ENCODE measurements at regions not wholly inside any gene's neighbourhood (a gene's known extent, or its start where the extent isn't known, plus 50 kb on each side); places are given as distances from the start of the nearest gene placed in this dataset.

GRCh38 chr6:119891644-119892043 lies 542.1 kb upstream of the MAN1A1 start:
- H3K9me3 Mint-ChIP-seq, result no peaks in the 10 kb centered on the region
- no peak overlapping the region for H3K18ac ChIP-seq (ENCODE audit: insufficient read length, low read depth, low read length)

More at GRCh38 chr6:119891644-119892043, 542.1 kb upstream of the MAN1A1 start:
- no peak overlapping the region for H3K56ac ChIP-seq (ENCODE audit: insufficient read length, low read depth, low read length)
- no peak overlapping the region for H2BK20ac ChIP-seq (ENCODE audit: low read depth, low read length, poor library complexity, severe bottlenecking)
- Mint-ChIP-seq H3K4me3 (no peak overlapping the region), H3K27ac (no peak overlapping the region), H3K27me3 (ENCODE audit: low read depth) (no peaks in the 10 kb centered on the region), H3K4me1 (peaks cover 0 to under 1% of the 10 kb centered on the region in 2 experiments; a peak in 1 of 4 replicates), H3K36me3 (ENCODE audit: insufficient read depth in 1 of 3, low read depth in 3 of 3) (peaks cover 0 to 4% (median 0%) of the 10 kb centered on the region in 3 experiments; a peak in 1 of 7 replicates)
- H3K4ac ChIP-seq (ENCODE audit: low read depth, low read length), result no peak overlapping the region
- no peaks in the 10 kb centered on the region for H3K79me1 ChIP-seq (ENCODE audit: insufficient read depth, low read depth, low read length, poor library complexity, severe bottlenecking)
- WGBS (ENCODE audit: extremely low coverage, insufficient read length, low lambda C conversion rate), result no CpG with 5 or more reads among the region's 4 CpGs
- no peak overlapping the region for H4K91ac ChIP-seq (ENCODE audit: insufficient read length, low read depth, low read length)
- H3K9me3 ChIP-seq (ENCODE audit: control insufficient read depth, low read depth, low read length), result no peaks in the 10 kb centered on the region
- no peak overlapping the region for H3K4me2 ChIP-seq (ENCODE audit: insufficient read depth, insufficient read length, low read length)
- no peak for TF ChIP-seq CTCF (conservative IDR thresholded peaks at IDR 0.05)
- no peak overlapping the region for H3K9ac ChIP-seq (ENCODE audit: extremely low read depth, insufficient read length, low read length)
- no peaks in the 10 kb centered on the region for H3K79me2 ChIP-seq (ENCODE audit: insufficient read depth, low read length)
- no peak overlapping the region for H2BK120ac ChIP-seq (ENCODE audit: low read depth, low read length, poor library complexity, severe bottlenecking)
- no peak overlapping the region for H3K27ac ChIP-seq (ENCODE audit: insufficient read length, low read depth, low read length)
- no peak overlapping the region for H2BK12ac ChIP-seq (ENCODE audit: insufficient read length, low read depth, low read length)
- no peak overlapping the region for H2BK15ac ChIP-seq (ENCODE audit: low read depth, low read length)
- H3K23me2 ChIP-seq (ENCODE audit: insufficient read length, low read depth, low read length, poor library complexity, severe bottlenecking), result no peaks in the 10 kb centered on the region
- no peak overlapping the region for H3K14ac ChIP-seq (ENCODE audit: insufficient read depth, low read length)
- no peaks in the 10 kb centered on the region for H4K20me1 ChIP-seq (ENCODE audit: control insufficient read depth, insufficient read depth, insufficient read length)
- no peak for DNase-seq
- H2AFZ ChIP-seq (ENCODE audit: low read length), result no peak overlapping the region
- H3K23ac ChIP-seq (ENCODE audit: insufficient read length, low read depth, low read length), result no peak overlapping the region
- no peak overlapping the region for H2AK5ac ChIP-seq (ENCODE audit: insufficient read length, low read length)
- no peaks in the 10 kb centered on the region for H3K27me3 ChIP-seq (ENCODE audit: insufficient read depth, low read length)
- no peak overlapping the region for H4K8ac ChIP-seq (replicated peaks; ENCODE audit: insufficient read length, low read depth, low read length)
- no peak overlapping the region for H3T11ph ChIP-seq (ENCODE audit: low read length)
- H4K5ac ChIP-seq (ENCODE audit: insufficient read length, low read depth, low read length), result no peak overlapping the region
- H3K4me1 ChIP-seq (ENCODE audit: insufficient read depth, low read length), result no peaks in the 10 kb centered on the region
- H2BK5ac ChIP-seq (ENCODE audit: insufficient read length, low read length), result no peak overlapping the region

Data from H9 (cell line).